NOMO-1 treated with DMSO at 0.1 percent for 48 hours (cell line): ENCODE measurements at regions not wholly inside any gene's neighbourhood (a gene's known extent, or its start where the extent isn't known, plus 50 kb on each side); places are given as distances from the start of the nearest gene placed in this dataset.
"Not testable (repeated sequence)": the region's sequence is repeated elsewhere in the genome, so short reads cannot be mapped to it uniquely, and the experiment has no call there.

ENCODE experiments used
- DNase-seq: peaks from one replicate; lab custom pipeline; 2025; ENCODE audit not compliant: unreplicated experiment; lab: John Stamatoyannopoulos, UW

- no peak for DNase-seq
Observed at GRCh38 chr13:42474954-42475353, 99.0 kb upstream of the TNFSF11 start.

- no peak for DNase-seq
Observed at GRCh38 chr13:42477596-42478190, 96.3 kb upstream of the TNFSF11 start.

GRCh38 chr13:42478531-42479156 is 95.3 kb upstream of the TNFSF11 start:
- no peak for DNase-seq

- DNase-seq: no peak
Observed at GRCh38 chr13:42484386-42484785, 89.6 kb upstream of the TNFSF11 start.

GRCh38 chr13:42485272-42485671 is 88.7 kb upstream of the TNFSF11 start:
- no peak for DNase-seq

- DNase-seq: peak; percentile 91
Observed at GRCh38 chr13:42486711-42487198, 87.2 kb upstream of the TNFSF11 start.

- DNase-seq: no peak
Observed at GRCh38 chr13:42487221-42487620, 86.7 kb upstream of the TNFSF11 start.

GRCh38 chr13:42490676-42491075 is 83.3 kb upstream of the TNFSF11 start:
- no peak for DNase-seq

- no peak for DNase-seq
Observed at GRCh38 chr13:42492372-42492920, 81.5 kb upstream of the TNFSF11 start.

GRCh38 chr13:42494157-42494556 is 79.8 kb upstream of the TNFSF11 start:
- DNase-seq: no peak

GRCh38 chr13:42495255-42495654 is 78.7 kb upstream of the TNFSF11 start:
- DNase-seq: no peak

- no peak for DNase-seq
Observed at GRCh38 chr13:42495751-42496150, 78.2 kb upstream of the TNFSF11 start.

GRCh38 chr13:42496926-42497554 is 76.9 kb upstream of the TNFSF11 start:
- not testable (repeated sequence) for DNase-seq

GRCh38 chr13:42497798-42498197 is 76.2 kb upstream of the TNFSF11 start:
- peak; percentile 33 for DNase-seq

GRCh38 chr13:42498521-42498920 is 75.4 kb upstream of the TNFSF11 start:
- DNase-seq: no peak
